ENCODE measurements at regions not wholly inside any gene's neighbourhood (a gene's known extent, or its start where the extent isn't known, plus 50 kb on each side); places are given as distances from the start of the nearest gene placed in this dataset.

- DNase-seq (ENCODE audit: extremely low read depth in 1 of 2, low read depth in 1 of 2) = no peak
These were observed 198.7 kb downstream of the DACT1 start for GRCh38 chr14:58836303-58836974.

GRCh38 chr14:58839233-58839632, 201.5 kb downstream of the DACT1 start:
- no peak for DNase-seq (ENCODE audit: extremely low read depth in 1 of 2, low read depth in 1 of 2)

GRCh38 chr14:58844544-58844943, 206.8 kb downstream of the DACT1 start:
- DNase-seq (ENCODE audit: extremely low read depth in 1 of 2, low read depth in 1 of 2) = no peak

GRCh38 chr14:58846682-58847465, 209.1 kb downstream of the DACT1 start:
- DNase-seq (ENCODE audit: extremely low read depth in 1 of 2, low read depth in 1 of 2) = no peak

GRCh38 chr14:58848365-58848764, 210.6 kb downstream of the DACT1 start:
- DNase-seq (ENCODE audit: extremely low read depth in 1 of 2, low read depth in 1 of 2) = no peak

- no peak for DNase-seq (ENCODE audit: extremely low read depth in 1 of 2, low read depth in 1 of 2)
These were observed 211.8 kb downstream of the DACT1 start for GRCh38 chr14:58849601-58850000.

GRCh38 chr14:58850011-58850410, 212.2 kb downstream of the DACT1 start:
- DNase-seq (ENCODE audit: extremely low read depth in 1 of 2, low read depth in 1 of 2) = no peak

- no peak for DNase-seq (ENCODE audit: extremely low read depth in 1 of 2, low read depth in 1 of 2)
These were observed 223.8 kb downstream of the DACT1 start for GRCh38 chr14:58861586-58861985.

GRCh38 chr14:58862416-58863160, 224.8 kb downstream of the DACT1 start:
- DNase-seq (ENCODE audit: extremely low read depth in 1 of 2, low read depth in 1 of 2) = no peak

GRCh38 chr14:58863661-58864345, 226.0 kb downstream of the DACT1 start:
- no peak for DNase-seq (ENCODE audit: extremely low read depth in 1 of 2, low read depth in 1 of 2)

- DNase-seq (ENCODE audit: extremely low read depth in 1 of 2, low read depth in 1 of 2) = no peak
These were observed 227.2 kb downstream of the DACT1 start for GRCh38 chr14:58864751-58865513.

GRCh38 chr14:58865514-58866281, 227.9 kb downstream of the DACT1 start:
- no peak for DNase-seq (ENCODE audit: extremely low read depth in 1 of 2, low read depth in 1 of 2)

GRCh38 chr14:58866391-58866790, 228.6 kb downstream of the DACT1 start:
- DNase-seq (ENCODE audit: extremely low read depth in 1 of 2, low read depth in 1 of 2) = no peak

GRCh38 chr14:58870961-58871360, 233.2 kb downstream of the DACT1 start:
- no peak for DNase-seq (ENCODE audit: extremely low read depth in 1 of 2, low read depth in 1 of 2)

GRCh38 chr14:58871573-58871972, 233.8 kb downstream of the DACT1 start:
- DNase-seq (ENCODE audit: extremely low read depth in 1 of 2, low read depth in 1 of 2) = no peak

- DNase-seq (ENCODE audit: extremely low read depth in 1 of 2, low read depth in 1 of 2) = no peak
These were observed 234.3 kb downstream of the DACT1 start for GRCh38 chr14:58872061-58872460.

- DNase-seq (ENCODE audit: extremely low read depth in 1 of 2, low read depth in 1 of 2) = no peak
These were observed 235.6 kb downstream of the DACT1 start for GRCh38 chr14:58873228-58873953.

GRCh38 chr14:58875613-58876012, 237.9 kb downstream of the DACT1 start:
- no peak for DNase-seq (ENCODE audit: extremely low read depth in 1 of 2, low read depth in 1 of 2)

- DNase-seq (ENCODE audit: extremely low read depth in 1 of 2, low read depth in 1 of 2) = no peak
These were observed 238.8 kb downstream of the DACT1 start for GRCh38 chr14:58876608-58877007.

Data from stimulated activated CD8-positive, alpha-beta memory T cell treated with anti-CD3 and anti-CD28 coated beads, Interleukin-7, amount 100 ng/mL, for 48 hours (primary cell).